GM20000 (cell line): ENCODE measurements at regions not wholly inside any gene's neighbourhood (a gene's known extent, or its start where the extent isn't known, plus 50 kb on each side); places are given as distances from the start of the nearest gene placed in this dataset.

Experiments used
- DNase-seq: peaks from one replicate; pipeline ENCODE4 v3.0.0; 2012; ENCODE audit warnings: low spot score
- TF ChIP-seq, protein P1 (sequence below): IDR thresholded peaks from 2 replicates; pipeline ENCODE4 v1.5.1; 2012; ENCODE audit warnings: mild to moderate bottlenecking, control low read depth; ENCODE audit errors: extremely low read depth, missing control alignments

DNA sequence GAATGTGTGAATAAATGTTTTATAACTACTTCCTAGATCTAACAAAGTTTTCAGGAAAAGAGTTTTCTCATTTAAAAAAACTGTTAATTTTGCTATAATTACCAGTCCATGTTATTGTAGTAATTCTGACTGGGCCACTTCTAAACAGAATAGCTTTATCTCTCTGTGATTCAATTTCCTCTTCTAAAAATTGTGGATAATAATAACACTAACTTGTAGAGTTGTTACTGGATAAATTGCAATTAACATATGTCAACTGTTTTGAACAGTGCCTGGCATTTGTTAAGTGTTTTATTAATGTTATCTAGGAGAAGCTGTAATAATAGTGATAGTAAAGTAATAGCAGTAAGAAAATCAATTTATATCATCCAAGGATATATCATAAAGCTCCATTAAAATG lies 162.3 kb downstream of the BTC start:
- TF ChIP-seq, protein P1, sequence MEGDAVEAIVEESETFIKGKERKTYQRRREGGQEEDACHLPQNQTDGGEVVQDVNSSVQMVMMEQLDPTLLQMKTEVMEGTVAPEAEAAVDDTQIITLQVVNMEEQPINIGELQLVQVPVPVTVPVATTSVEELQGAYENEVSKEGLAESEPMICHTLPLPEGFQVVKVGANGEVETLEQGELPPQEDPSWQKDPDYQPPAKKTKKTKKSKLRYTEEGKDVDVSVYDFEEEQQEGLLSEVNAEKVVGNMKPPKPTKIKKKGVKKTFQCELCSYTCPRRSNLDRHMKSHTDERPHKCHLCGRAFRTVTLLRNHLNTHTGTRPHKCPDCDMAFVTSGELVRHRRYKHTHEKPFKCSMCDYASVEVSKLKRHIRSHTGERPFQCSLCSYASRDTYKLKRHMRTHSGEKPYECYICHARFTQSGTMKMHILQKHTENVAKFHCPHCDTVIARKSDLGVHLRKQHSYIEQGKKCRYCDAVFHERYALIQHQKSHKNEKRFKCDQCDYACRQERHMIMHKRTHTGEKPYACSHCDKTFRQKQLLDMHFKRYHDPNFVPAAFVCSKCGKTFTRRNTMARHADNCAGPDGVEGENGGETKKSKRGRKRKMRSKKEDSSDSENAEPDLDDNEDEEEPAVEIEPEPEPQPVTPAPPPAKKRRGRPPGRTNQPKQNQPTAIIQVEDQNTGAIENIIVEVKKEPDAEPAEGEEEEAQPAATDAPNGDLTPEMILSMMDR, result no peak

DNA sequence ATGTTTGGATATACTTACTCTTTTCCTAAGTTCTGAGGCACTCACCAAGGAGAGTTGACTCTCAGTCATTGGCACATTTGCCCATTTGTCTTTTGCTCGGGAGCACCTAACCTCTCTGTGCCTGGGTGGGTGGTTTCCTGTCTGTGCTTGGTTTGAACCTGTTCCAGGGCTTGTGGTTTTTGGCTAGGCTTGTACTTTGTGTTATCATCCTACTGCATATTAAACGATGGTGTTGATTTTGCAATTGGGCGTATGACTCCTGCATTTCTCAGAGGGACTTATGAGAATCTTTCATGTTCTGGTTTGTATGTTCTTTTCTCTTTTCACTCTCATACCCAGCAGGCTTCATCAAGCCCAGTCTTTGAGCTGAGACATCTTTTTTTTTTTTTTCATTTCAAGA lies 161.7 kb downstream of the BTC start:
- DNase-seq, result no peak
- TF ChIP-seq, protein P1, result no peak

More for the DNA sequence above, 162.3 kb downstream of the BTC start:
- no peak for DNase-seq

DNA sequence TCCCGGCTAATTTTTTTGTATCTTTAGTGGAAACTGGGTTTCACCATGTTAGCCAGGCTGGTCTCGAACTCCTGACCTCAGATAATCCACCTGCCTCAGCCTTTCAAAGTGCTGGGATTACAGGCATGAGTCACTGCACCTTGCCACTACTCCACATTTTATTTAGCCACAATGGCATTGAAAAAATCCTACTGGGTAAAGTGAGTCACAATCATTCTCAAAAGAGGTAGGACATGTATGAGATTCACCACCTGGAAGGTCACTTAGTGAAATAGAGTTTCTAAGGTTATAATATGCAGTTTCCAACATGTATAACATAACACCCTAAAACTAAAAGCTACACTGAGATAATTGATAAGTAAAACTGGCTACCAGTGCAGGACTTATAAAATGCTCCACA lies 159.2 kb downstream of the BTC start:
- TF ChIP-seq, protein P1, result no peak
- no peak for DNase-seq

DNA sequence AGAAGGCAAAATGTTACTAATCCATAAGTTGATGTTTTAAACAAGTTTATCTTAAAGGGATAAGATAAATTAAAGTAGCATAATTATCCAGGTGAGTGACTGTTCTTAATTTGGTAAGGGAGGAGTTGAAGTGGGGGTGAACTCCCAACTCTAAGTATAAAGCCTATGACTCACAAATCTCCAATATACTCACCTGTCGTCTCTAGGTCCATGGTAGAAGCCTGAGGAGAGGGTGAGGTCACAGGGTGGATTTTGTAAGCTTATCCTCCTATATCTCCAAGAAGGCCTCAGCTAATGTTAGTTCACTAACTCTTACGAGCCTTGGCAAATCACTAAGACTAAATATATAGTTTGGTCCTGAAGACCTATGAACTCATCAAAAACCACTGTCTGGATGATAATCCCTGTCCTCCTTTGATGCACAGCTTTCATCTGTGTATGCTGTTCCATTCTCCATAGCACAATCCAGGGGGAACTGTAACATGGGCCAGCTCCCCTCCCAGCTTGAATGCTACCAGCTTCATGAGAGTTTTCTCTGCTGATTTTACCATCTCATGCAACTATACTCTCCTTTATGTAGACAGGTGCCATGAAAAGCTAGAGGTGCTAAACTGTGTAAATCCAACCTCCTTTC lies 158.7 kb downstream of the BTC start:
- TF ChIP-seq, protein P1, result no peak

DNA sequence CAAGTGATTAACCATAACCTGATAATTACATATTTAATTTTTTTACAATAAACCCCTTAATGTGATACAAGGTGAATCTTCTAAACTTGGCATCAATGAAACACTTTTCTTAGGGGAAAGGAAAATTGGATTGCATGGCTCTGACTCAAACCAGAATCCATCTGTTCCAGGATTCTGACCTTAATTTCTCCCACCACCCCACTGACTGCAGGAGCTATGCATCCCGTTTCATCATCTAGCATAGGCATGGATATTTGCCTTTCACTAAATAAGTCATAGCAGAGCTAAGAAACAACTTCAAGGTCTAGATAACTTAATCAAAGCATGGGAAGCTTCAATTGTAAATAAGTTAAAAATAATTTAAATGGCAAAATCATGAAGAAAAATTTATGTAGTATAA lies 156.3 kb downstream of the BTC start:
- TF ChIP-seq, protein P1, result no peak
- DNase-seq, result no peak

More for the DNA sequence above, 158.7 kb downstream of the BTC start:
- no peak for DNase-seq

DNA sequence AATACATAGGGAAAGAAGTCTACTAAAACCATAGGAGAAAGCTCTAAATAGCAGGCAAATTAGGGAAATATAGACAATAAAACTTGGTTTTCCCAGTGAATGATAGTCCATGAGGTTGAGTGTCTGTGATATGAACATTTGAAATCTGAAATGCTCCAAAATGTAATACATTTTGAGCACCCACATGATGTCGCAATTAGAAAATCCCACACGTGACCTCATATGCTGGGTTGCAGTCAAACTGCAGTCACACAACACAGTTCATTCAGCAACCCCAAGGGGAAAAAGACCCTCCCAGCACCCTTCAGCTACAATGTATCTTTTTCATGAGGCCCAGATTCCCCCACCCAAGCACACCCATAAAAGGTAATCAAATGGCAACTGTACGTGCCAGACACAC lies 155.6 kb downstream of the BTC start:
- no peak for DNase-seq
- TF ChIP-seq, protein P1, result no peak

DNA sequence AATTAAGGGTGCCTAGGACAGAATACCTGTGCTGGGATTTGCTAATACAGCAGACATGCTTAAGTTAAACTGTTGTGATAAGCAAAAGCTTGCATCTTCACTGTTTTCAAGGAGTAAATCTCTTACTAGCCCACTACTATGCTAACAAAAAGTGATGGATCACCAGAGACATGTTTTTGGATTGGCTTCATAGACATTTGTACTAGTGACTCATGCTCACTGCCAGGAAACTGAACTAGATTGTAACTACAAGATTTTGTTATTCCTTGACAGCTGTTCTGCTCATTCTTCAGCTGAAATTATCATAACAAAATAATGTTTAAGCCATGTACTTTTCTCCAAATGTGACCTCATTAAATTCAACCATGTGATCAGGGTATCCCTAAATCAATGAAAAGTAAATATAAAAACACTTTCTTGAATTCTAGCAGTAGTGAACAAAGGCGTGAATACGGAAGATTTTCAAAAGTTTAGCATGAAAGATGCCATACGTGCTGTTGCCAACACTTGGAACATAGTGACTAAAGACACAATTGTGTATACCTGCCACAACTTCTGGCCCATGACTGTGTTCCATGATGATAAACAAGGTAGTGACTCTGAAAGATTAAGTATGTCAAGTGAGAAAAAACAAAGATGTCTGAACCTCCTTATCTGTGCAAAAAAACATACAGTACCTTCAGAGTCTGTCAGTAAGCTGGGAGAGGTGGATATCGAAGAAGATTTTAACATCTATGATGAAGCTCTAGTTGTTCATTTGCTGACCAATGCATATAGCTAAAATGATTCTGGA lies 154.0 kb downstream of the BTC start:
- DNase-seq, result no peak
- TF ChIP-seq, protein P1, result no peak
